ENCODE measurements at regions not wholly inside any gene's neighbourhood (a gene's known extent, or its start where the extent isn't known, plus 50 kb on each side); places are given as distances from the start of the nearest gene placed in this dataset.

DNA sequence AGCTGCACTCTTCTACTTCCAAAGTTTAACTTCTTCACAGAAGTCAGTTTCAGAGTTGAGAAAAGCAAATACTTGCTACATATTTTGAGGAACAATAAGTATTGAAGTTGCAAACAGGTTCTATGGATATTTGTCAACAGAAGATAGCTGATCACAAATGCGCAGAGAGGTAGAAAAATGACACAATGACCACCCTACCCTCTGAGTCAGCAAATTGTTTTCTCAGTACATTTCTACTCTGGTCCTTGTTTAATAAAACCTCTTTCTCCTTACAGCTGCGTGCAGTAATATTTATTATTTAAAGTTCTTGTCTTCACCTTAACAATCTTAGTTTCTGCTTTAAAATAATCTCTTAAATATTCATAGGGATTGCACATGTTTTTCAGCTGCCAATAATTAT, 855.1 kb upstream of the CTNND2 start:
- H3K27me3 Mint-ChIP-seq = no peaks in the 10 kb centered on the region
- WGBS (ENCODE audit: insufficient coverage) = no CpG with 5 or more reads among the region's 2 CpGs
- Histone ChIP-seq H3K36me3 (ENCODE audit: control insufficient read depth in 2 of 2, extremely low read depth in 1 of 2, insufficient read depth in 1 of 2, low read length in 1 of 2) (no peaks in the 10 kb centered on the region), H3K9me3 (no peaks in the 10 kb centered on the region), H3K4me1 (ENCODE audit: control insufficient read depth in 1 of 2, extremely low read depth in 1 of 2, insufficient read depth in 2 of 2, low read length in 2 of 2) (no peaks in the 10 kb centered on the region), H3K27me3 (replicated peaks in 1 of 2; ENCODE audit: control insufficient read depth in 2 of 2, extremely low read depth in 1 of 2, insufficient read depth in 2 of 2, low read length in 1 of 2) (no peaks in the 10 kb centered on the region), H3K27ac (ENCODE audit: low read length) (no peak overlapping the region), H3K4me3 (ENCODE audit: control insufficient read depth in 1 of 2, extremely low read depth in 1 of 2, low read length in 1 of 2) (no peak overlapping the region)
- H3K4me3 Mint-ChIP-seq = no peak overlapping the region
- H3K36me3 Mint-ChIP-seq = no peaks in the 10 kb centered on the region
- POLR2A ChIA-PET = no interaction called here
- no peaks in the 10 kb centered on the region for H3K4me1 Mint-ChIP-seq
- DNase-seq (no peak), ATAC-seq (replicated peaks in 1 of 4) (no peak)
- H3K27ac Mint-ChIP-seq = no peak overlapping the region
- peaks cover 8 to 17% (median 17%) of the 10 kb centered on the region in 3 donors for H3K9me3 Mint-ChIP-seq
- CTCF ChIA-PET = no interaction called here

DNA sequence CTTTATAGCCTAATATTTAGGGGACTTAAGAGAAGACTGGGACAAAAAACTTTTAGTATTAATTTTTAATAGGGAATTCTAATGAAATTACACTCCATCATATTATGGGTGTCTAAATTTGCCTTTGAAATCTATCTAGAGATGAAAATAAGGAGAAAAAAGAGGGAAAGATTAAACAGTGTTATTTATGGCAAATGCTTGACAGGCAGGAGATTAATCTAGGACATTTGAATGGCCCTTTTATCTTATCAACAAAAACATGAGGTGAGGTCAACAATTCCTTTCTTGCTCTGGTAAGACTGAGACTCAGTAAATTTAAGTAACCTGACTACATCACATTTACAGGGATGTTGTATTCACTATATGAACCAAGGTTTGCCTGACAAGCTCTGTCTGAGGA, 852.8 kb upstream of the CTNND2 start:
- DNase-seq (no peak), ATAC-seq (replicated peaks in 1 of 4) (no peak)
- Histone ChIP-seq H3K27ac (ENCODE audit: low read length) (no peak overlapping the region), H3K27me3 (replicated peaks in 1 of 2; ENCODE audit: control insufficient read depth in 2 of 2, extremely low read depth in 1 of 2, insufficient read depth in 2 of 2, low read length in 1 of 2) (no peaks in the 10 kb centered on the region), H3K4me1 (ENCODE audit: control insufficient read depth in 1 of 2, extremely low read depth in 1 of 2, insufficient read depth in 2 of 2, low read length in 2 of 2) (no peaks in the 10 kb centered on the region), H3K9me3 (no peaks in the 10 kb centered on the region), H3K4me3 (ENCODE audit: control insufficient read depth in 1 of 2, extremely low read depth in 1 of 2, low read length in 1 of 2) (no peak overlapping the region), H3K36me3 (ENCODE audit: control insufficient read depth in 2 of 2, extremely low read depth in 1 of 2, insufficient read depth in 1 of 2, low read length in 1 of 2) (no peaks in the 10 kb centered on the region)
- no peak overlapping the region for H3K4me3 Mint-ChIP-seq
- CTCF ChIA-PET = no interaction called here
- POLR2A ChIA-PET = no interaction called here
- H3K9me3 Mint-ChIP-seq = peaks cover 4 to 15% (median 11%) of the 10 kb centered on the region in 3 donors
- no peaks in the 10 kb centered on the region for H3K4me1 Mint-ChIP-seq
- H3K27me3 Mint-ChIP-seq = no peaks in the 10 kb centered on the region
- no peak overlapping the region for H3K27ac Mint-ChIP-seq
- H3K36me3 Mint-ChIP-seq = no peaks in the 10 kb centered on the region

DNA sequence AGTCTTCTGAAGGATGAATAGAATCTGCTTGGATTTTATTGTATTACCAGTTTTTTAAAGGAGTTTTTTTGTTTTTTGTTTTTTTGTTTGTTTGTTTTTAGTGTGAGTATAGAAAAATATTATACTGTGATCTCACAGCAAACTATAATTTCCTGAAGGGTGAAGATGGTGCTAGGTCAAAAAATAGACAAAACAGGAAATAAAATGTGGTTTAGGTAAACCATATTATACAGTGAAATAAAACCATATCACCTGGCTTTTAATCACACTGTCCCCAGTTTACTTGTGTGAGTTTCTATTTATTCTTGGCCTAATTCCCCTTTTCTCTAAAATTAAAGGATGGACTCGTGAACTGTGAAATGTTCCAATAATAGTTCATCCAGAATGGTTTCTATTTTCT, 841.3 kb upstream of the CTNND2 start:
- ATAC-seq (replicated peaks in 1 of 4) = no peak
- no peaks in the 10 kb centered on the region for H3K36me3 Mint-ChIP-seq

GRCh38 chr5:12743582-12743981, 839.3 kb upstream of the CTNND2 start:
- H3K27ac ChIP-seq (ENCODE audit: low read length) = no peak overlapping the region

More for the DNA sequence above, 841.3 kb upstream of the CTNND2 start:
- Histone ChIP-seq H3K27me3 (replicated peaks in 1 of 2; ENCODE audit: control insufficient read depth in 2 of 2, extremely low read depth in 1 of 2, insufficient read depth in 2 of 2, low read length in 1 of 2) (no peaks in the 10 kb centered on the region), H3K4me3 (ENCODE audit: control insufficient read depth in 1 of 2, extremely low read depth in 1 of 2, low read length in 1 of 2) (no peak overlapping the region), H3K9me3 (peaks cover 2% of the 10 kb centered on the region), H3K4me1 (ENCODE audit: control insufficient read depth in 1 of 2, extremely low read depth in 1 of 2, insufficient read depth in 2 of 2, low read length in 2 of 2) (no peaks in the 10 kb centered on the region), H3K27ac (ENCODE audit: low read length) (no peak overlapping the region), H3K36me3 (ENCODE audit: control insufficient read depth in 2 of 2, extremely low read depth in 1 of 2, insufficient read depth in 1 of 2, low read length in 1 of 2) (no peaks in the 10 kb centered on the region)
- Mint-ChIP-seq H3K4me3 (no peak overlapping the region), H3K4me1 (no peaks in the 10 kb centered on the region), H3K9me3 (peaks cover 8 to 23% (median 18%) of the 10 kb centered on the region in 3 donors), H3K27ac (no peak overlapping the region), H3K27me3 (no peaks in the 10 kb centered on the region)
- DNase-seq = no peak
- ChIA-PET POLR2A (no interaction called here), CTCF (no interaction called here)
- WGBS (ENCODE audit: insufficient coverage) = no CpG with 5 or more reads among the region's 1 CpG

DNA sequence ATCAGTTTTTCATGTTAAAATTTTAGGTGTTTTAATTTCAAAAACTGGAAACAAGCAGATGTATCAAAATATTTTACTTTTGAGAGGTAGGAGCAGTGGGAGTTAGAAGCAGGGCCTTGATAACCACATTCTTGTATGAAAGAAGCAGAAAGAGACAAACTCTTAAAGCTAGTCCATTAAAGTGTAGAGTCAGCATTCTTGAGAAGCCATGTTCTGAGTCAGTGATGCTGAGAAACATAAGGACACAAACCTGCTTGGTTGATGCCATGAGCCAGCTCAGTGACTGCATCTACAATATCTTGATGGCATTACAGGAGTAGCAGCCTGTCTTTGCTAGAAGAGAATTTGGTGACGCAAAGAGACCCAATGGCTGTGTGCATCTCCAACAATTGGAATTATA, 826.1 kb upstream of the CTNND2 start:
- H3K36me3 Mint-ChIP-seq = no peaks in the 10 kb centered on the region
- no peaks in the 10 kb centered on the region for H3K27me3 Mint-ChIP-seq
- ChIA-PET CTCF (no interaction called here), POLR2A (no interaction called here)
- no peak overlapping the region for H3K4me3 Mint-ChIP-seq
- Histone ChIP-seq H3K36me3 (ENCODE audit: control insufficient read depth in 2 of 2, extremely low read depth in 1 of 2, insufficient read depth in 1 of 2, low read length in 1 of 2) (no peaks in the 10 kb centered on the region), H3K4me3 (ENCODE audit: control insufficient read depth in 1 of 2, extremely low read depth in 1 of 2, low read length in 1 of 2) (no peak overlapping the region), H3K4me1 (ENCODE audit: control insufficient read depth in 1 of 2, extremely low read depth in 1 of 2, insufficient read depth in 2 of 2, low read length in 2 of 2) (no peaks in the 10 kb centered on the region), H3K27ac (ENCODE audit: low read length) (no peak overlapping the region), H3K9me3 (no peaks in the 10 kb centered on the region), H3K27me3 (replicated peaks in 1 of 2; ENCODE audit: control insufficient read depth in 2 of 2, extremely low read depth in 1 of 2, insufficient read depth in 2 of 2, low read length in 1 of 2) (no peaks in the 10 kb centered on the region)
- WGBS (ENCODE audit: insufficient coverage) = no CpG with 5 or more reads among the region's 1 CpG
- H3K4me1 Mint-ChIP-seq = no peaks in the 10 kb centered on the region
- H3K27ac Mint-ChIP-seq = no peak overlapping the region
- DNase-seq (no peak), ATAC-seq (replicated peaks in 1 of 4) (no peak)
- peaks cover 10 to 44% (median 29%) of the 10 kb centered on the region in 3 donors for H3K9me3 Mint-ChIP-seq

More at GRCh38 chr5:12743582-12743981, 839.3 kb upstream of the CTNND2 start:
- H3K4me3 Mint-ChIP-seq = no peak overlapping the region
- ChIA-PET CTCF (no interaction called here), POLR2A (no interaction called here)
- H3K27me3 ChIP-seq (replicated peaks in 1 of 2; ENCODE audit: control insufficient read depth in 2 of 2, extremely low read depth in 1 of 2, insufficient read depth in 2 of 2, low read length in 1 of 2) = no peaks in the 10 kb centered on the region
- H3K4me3 ChIP-seq (ENCODE audit: control insufficient read depth in 1 of 2, extremely low read depth in 1 of 2, low read length in 1 of 2) = no peak overlapping the region
- ATAC-seq (replicated peaks in 1 of 4) (no peak), DNase-seq (no peak)
- H3K36me3 ChIP-seq (ENCODE audit: control insufficient read depth in 2 of 2, extremely low read depth in 1 of 2, insufficient read depth in 1 of 2, low read length in 1 of 2) = no peaks in the 10 kb centered on the region
- H3K9me3 ChIP-seq = peaks cover 2% of the 10 kb centered on the region
- H3K4me1 Mint-ChIP-seq = no peaks in the 10 kb centered on the region
- WGBS (ENCODE audit: insufficient coverage) = 87% methylated on average over 7 of the region's 9 CpGs
- H3K9me3 Mint-ChIP-seq = peaks cover 5 to 23% (median 13%) of the 10 kb centered on the region in 3 donors
- H3K27ac Mint-ChIP-seq = no peak overlapping the region
- H3K36me3 Mint-ChIP-seq = no peaks in the 10 kb centered on the region
- no peaks in the 10 kb centered on the region for H3K4me1 ChIP-seq (ENCODE audit: control insufficient read depth in 1 of 2, extremely low read depth in 1 of 2, insufficient read depth in 2 of 2, low read length in 2 of 2)
- H3K27me3 Mint-ChIP-seq = no peaks in the 10 kb centered on the region

DNA sequence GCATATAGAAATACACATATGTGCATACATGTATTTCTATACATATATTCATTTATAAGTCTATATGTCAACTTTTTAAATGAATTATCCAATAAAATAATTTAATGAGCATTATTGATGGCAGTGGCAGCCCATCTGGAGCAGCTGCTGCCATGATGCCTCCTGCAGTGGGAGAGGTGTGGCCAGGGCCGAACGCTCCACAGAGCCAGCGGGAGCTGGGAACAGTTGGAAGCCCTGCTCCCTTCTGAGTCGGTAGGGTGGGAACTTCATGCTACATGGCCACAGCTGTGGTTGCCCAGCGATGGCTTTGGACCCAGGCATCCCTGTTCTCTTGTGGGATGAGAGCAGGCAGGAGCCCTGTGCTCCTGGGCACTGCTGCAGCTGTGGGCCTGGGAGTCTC, 812.4 kb upstream of the CTNND2 start:
- no peak overlapping the region for H3K4me3 Mint-ChIP-seq
- POLR2A ChIA-PET = no interaction called here
- no peak for ATAC-seq (replicated peaks in 1 of 4)
- no peaks in the 10 kb centered on the region for H3K36me3 Mint-ChIP-seq
- Histone ChIP-seq H3K4me1 (ENCODE audit: control insufficient read depth in 1 of 2, extremely low read depth in 1 of 2, insufficient read depth in 2 of 2, low read length in 2 of 2) (no peaks in the 10 kb centered on the region), H3K4me3 (ENCODE audit: control insufficient read depth in 1 of 2, extremely low read depth in 1 of 2, low read length in 1 of 2) (no peak overlapping the region), H3K27me3 (replicated peaks in 1 of 2; ENCODE audit: control insufficient read depth in 2 of 2, extremely low read depth in 1 of 2, insufficient read depth in 2 of 2, low read length in 1 of 2) (no peaks in the 10 kb centered on the region), H3K36me3 (ENCODE audit: control insufficient read depth in 2 of 2, extremely low read depth in 1 of 2, insufficient read depth in 1 of 2, low read length in 1 of 2) (no peaks in the 10 kb centered on the region), H3K27ac (ENCODE audit: low read length) (no peak overlapping the region), H3K9me3 (no peaks in the 10 kb centered on the region)
- peaks cover 6 to 15% (median 12%) of the 10 kb centered on the region in 3 donors for H3K9me3 Mint-ChIP-seq
- CTCF ChIA-PET = no interaction called here
- WGBS (ENCODE audit: insufficient coverage) = 98% methylated on average over 4 of the region's 5 CpGs
- H3K27me3 Mint-ChIP-seq = no peaks in the 10 kb centered on the region
- no peaks in the 10 kb centered on the region for H3K4me1 Mint-ChIP-seq
- DNase-seq = no peak
- no peak overlapping the region for H3K27ac Mint-ChIP-seq

DNA sequence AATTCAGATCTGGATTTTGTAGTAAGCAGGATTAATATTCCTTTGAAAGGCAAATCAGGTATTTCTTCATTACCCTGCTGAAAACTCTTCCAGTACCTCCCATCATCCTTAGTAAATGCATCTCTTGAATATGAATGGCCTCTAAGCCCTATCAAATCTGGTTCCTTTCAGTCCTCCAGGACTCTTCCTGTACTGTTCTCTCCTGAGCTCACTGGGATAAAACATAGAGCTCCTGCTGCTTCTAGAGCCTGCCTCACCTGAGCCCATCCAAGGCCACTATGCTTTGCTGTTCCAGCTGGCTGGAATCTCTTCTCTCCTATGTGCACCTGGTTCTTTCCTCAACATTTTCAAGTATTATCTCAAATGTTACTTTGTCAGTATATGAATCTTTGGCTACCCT, 803.3 kb upstream of the CTNND2 start:
- peaks cover 3 to 18% (median 8%) of the 10 kb centered on the region in 3 donors for H3K9me3 Mint-ChIP-seq
- no peak overlapping the region for H3K4me3 Mint-ChIP-seq
- no peak overlapping the region for H3K27ac Mint-ChIP-seq

More for the DNA sequence above, 803.3 kb upstream of the CTNND2 start:
- Histone ChIP-seq H3K4me1 (ENCODE audit: control insufficient read depth in 1 of 2, extremely low read depth in 1 of 2, insufficient read depth in 2 of 2, low read length in 2 of 2) (no peaks in the 10 kb centered on the region), H3K27me3 (replicated peaks in 1 of 2; ENCODE audit: control insufficient read depth in 2 of 2, extremely low read depth in 1 of 2, insufficient read depth in 2 of 2, low read length in 1 of 2) (no peaks in the 10 kb centered on the region), H3K36me3 (ENCODE audit: control insufficient read depth in 2 of 2, extremely low read depth in 1 of 2, insufficient read depth in 1 of 2, low read length in 1 of 2) (no peaks in the 10 kb centered on the region), H3K9me3 (no peaks in the 10 kb centered on the region), H3K4me3 (ENCODE audit: control insufficient read depth in 1 of 2, extremely low read depth in 1 of 2, low read length in 1 of 2) (no peak overlapping the region), H3K27ac (ENCODE audit: low read length) (no peak overlapping the region)
- POLR2A ChIA-PET = no interaction called here
- no peaks in the 10 kb centered on the region for H3K36me3 Mint-ChIP-seq
- ATAC-seq (replicated peaks in 1 of 4) (no peak), DNase-seq (no peak)
- H3K27me3 Mint-ChIP-seq = no peaks in the 10 kb centered on the region
- CTCF ChIA-PET = interaction anchor here in 1 of 2 donors (0.6 kb wide), 1 partner anchor 118 kb away, joined by 3 read pairs; no protein-coding TSS in a partner anchor
- H3K4me1 Mint-ChIP-seq = no peaks in the 10 kb centered on the region
